Mesenteric fat pad (tissue), 1 donor: ENCODE measurements at regions not wholly inside any gene's neighbourhood (a gene's known extent, or its start where the extent isn't known, plus 50 kb on each side); places are given as distances from the start of the nearest gene placed in this dataset. TPM values are rescaled to one million over a fixed set of nuclear protein-coding genes. Genes with fewer than 3 reads are reported as not detected.

ENCODE experiments used
- DNase-seq: peaks from one replicate; pipeline ENCODE4 v3.0.0-alpha.2; 2020; ENCODE audit warnings: low spot score
- microRNA-seq: library from miRNA; unstranded; fragments of <30 nt; microRNA quantifications from one replicate; pipeline ENCODE4 v1.2.0, GENCODE V29; 2020; ENCODE audit warnings: borderline number of aligned reads
- donor health status: DM: yes; HTN: yes; CAD: no.

DNA sequence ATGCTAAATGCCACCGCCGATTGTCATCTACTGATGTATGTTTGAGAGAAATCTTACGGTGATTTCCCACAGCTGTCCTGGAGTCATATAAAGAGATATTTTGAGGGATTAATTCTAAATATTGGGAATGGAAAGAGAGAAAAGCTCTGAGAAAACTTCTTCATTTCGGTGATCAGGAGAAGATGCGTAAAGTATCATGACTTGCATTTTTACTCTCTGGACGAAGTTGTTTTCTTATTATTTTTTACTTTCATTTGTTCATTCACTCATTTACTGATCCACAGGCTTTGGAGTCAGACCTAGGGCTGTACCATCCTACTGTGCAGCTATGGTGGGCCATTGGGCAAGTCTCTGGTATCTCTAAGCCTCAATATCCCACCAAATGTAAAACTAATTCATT lies 58.4 kb upstream of the RUNX1 start:
- DNase-seq, result no peak

DNA sequence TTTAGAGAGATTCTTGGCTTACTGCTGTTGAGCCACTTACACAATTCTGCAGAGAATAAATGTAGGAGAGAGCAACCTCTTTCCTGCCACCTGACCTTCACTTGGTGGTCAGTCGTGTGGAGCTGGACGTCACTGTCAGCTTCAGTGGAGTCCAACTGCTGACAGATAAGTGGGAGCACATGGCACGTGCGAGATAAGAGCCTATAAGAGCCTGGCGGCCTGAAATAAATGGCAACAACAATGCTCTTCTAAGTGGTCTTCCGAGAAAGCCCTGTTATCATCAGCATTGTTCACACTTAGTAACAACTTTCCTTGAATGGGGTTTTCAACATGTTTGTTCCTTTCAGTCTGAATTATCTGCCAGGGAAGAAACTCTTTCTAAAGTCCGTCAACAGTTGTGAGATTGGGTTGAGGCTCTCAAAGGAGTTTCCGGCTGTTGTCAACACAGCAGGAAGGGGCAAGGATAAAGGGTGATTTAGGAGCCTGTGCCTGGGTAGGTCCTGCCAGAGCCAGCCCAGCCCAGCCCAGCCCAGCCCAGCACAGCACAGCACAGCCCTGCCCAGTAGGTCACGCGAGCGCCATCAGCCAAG lies 57.2 kb upstream of the RUNX1 start:
- DNase-seq, result no peak

DNA sequence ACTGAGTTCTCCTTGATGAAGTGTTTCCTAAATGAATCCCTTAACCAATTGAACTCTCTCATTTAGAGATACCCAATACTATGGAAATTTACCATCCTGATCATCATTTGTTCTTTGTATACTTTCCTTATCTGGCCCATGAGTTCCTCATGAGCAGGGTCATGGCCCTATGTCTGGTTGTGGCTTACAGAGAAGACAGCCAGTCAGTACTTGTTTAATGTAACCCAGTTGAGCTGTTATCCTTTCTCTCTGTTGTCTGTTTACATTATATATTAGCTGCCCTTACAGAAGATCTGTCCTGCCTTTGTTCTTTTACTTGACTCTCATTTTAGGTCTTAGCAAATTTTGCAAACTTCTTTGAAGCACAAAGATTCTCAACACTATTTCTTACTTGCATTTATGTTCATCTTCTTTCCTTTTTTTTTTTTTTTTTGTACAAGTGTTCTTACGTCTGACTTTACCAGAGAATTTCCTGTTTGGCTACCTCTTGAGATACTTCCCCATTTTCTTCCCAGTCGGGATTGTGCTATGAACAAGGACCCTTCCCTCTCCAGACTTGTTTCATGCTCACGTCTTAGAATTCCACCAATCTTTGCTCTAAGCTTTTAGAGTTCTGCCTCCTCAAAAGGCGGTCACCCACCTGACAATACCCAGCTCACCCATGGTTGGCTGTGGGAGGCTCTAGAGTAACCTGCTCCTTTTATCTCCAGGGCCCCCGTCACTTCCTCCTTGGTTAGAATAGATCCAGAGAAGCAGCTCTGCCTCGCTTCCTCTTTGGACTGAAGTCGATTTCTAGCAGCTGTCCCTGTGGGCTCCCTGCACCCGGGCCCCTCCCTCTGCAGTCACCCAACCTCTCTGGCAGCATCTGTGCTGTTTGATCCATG lies 53.6 kb upstream of the RUNX1 start:
- no peak for DNase-seq

DNA sequence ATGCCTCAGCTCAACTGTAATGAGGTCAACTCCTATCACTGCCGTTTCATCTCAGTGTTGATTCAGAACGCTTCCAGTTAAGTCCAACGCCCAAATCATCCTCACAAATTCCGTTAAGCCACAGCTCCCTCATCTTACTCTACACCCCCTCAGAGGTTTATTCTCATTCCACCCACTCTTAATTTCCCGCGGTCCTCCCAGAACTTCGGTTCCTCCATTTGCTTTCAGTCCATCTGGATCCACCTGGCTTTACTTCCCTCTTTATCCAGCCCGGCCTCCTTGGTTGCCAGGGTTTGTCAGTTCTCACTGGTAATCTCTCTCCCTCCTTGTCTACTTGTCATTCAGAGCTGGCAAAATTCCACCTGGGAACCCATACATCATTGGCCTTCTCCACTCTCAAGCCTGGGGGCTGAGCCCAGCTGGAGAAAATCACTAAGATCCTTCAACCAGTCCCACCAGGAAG lies 51.3 kb upstream of the RUNX1 start:
- no peak for DNase-seq

DNA sequence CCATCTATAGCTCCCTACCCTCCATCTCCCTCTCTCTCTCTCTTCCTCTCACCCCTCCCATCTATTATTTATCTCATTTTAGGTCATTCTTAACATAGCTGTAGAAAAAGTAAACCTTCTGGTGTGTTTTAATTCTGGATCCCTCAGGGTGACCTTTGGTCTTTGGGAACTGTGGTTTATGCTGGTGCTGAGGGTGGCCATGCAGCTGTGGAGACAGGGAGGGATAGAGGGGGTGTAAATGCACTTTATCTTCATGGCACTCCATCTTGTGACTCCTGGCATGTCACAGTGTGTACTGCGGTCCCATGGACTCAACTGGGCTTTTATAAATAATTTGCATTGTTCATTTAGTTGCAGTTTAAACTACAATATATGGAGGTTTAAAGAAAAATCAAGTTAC lies 50.2 kb upstream of the RUNX1 start:
- DNase-seq, result no peak

Small RNAs in the stretch of these regions (microRNA-seq; reads per million reads assigned to microRNA genes)
- not detected for gene MIR802
